HEK293 (cell line): ENCODE measurements at regions not wholly inside any gene's neighbourhood (a gene's known extent, or its start where the extent isn't known, plus 50 kb on each side); places are given as distances from the start of the nearest gene placed in this dataset.

Source experiments
- CTCF ChIA-PET: fragments of 350-600 bp; formaldehyde crosslinking; extraction: SDS; loops from one replicate; lab custom pipeline; 2021; ENCODE audit warnings: antibody characterized with exemption; lab: Yijun Ruan, JAX
- POLR2A ChIA-PET: fragments of 300-600 bp; formaldehyde crosslinking; extraction: SDS; loops from one replicate; lab custom pipeline; 2020; ENCODE audit warnings: antibody characterized with exemption, inconsistent platforms; lab: Yijun Ruan, JAX
- H3K27ac ChIP-seq: fragments of 200-500 bp; sonication (Bioruptor generic); 2 replicates; pipeline ENCODE4 v1.5.1; 2014; ENCODE audit warnings: low read depth, low read length, control low read depth, inconsistent platforms; ENCODE audit errors: extremely low read depth
- H3K36me3 ChIP-seq, 2 experiments: fragments of 200-500 bp in 1 of 2; sonication (Bioruptor generic) in 1 of 2; 1 replicate in 1 of 2; 2 replicates in 1 of 2; pipeline ENCODE4 v1.5.1; 2014 to 2017; ENCODE audit warnings: inconsistent platforms in 2 of 2, low read length in 2 of 2; ENCODE audit not compliant: control insufficient read depth in 2 of 2, insufficient read depth in 1 of 2
- H3K4me1 ChIP-seq: fragments of 200-500 bp; sonication (Bioruptor generic); 2 replicates; pipeline ENCODE4 v1.5.1; 2014; ENCODE audit warnings: mild to moderate bottlenecking, low read length, inconsistent platforms; ENCODE audit not compliant: control insufficient read depth, insufficient read depth
- H3K4me3 ChIP-seq: 2 replicates; pipeline ENCODE4 v1.5.1; 2011; ENCODE audit warnings: low read depth, mild to moderate bottlenecking, control low read depth, low read length, moderate library complexity
- H3K9me3 ChIP-seq: fragments of 200-500 bp; sonication (Bioruptor generic); 2 replicates; pipeline ENCODE4 v1.5.1; 2014; ENCODE audit warnings: low read depth, low read length, inconsistent platforms; ENCODE audit not compliant: control insufficient read depth, insufficient read depth
- BCL11A ChIP-seq: fragments of 450-650 bp; formaldehyde crosslinking; IDR thresholded peaks from 2 replicates; pipeline ENCODE4 v1.5.1; 2016; ENCODE audit warnings: low read depth, missing biosample characterization, missing genetic modification characterization
- FEZF1 ChIP-seq: fragments of 450-650 bp; formaldehyde crosslinking; IDR thresholded peaks from 2 replicates; pipeline ENCODE4 v1.5.1; 2016; ENCODE audit warnings: missing biosample characterization, missing genetic modification characterization
- GLIS1 ChIP-seq: fragments of 450-650 bp; formaldehyde crosslinking; IDR thresholded peaks from 2 replicates; pipeline ENCODE4 v1.5.1; 2016; ENCODE audit warnings: missing biosample characterization, missing genetic modification characterization
- HOXC10 ChIP-seq: sonication (generic); formaldehyde crosslinking; IDR thresholded peaks from 2 replicates; pipeline ENCODE4 v1.8.1; 2023; ENCODE audit warnings: mild to moderate bottlenecking, missing genetic modification reagents
- YY2 ChIP-seq: fragments of 450-650 bp; formaldehyde crosslinking; IDR thresholded peaks from 2 replicates; pipeline ENCODE4 v1.5.1; 2016; ENCODE audit warnings: missing biosample characterization, missing genetic modification characterization
- ZBTB1 ChIP-seq: fragments of 450-650 bp; formaldehyde crosslinking; IDR thresholded peaks from 2 replicates; pipeline ENCODE4 v1.5.1; 2016; ENCODE audit warnings: missing biosample characterization, missing genetic modification characterization
- ZBTB21 ChIP-seq: fragments of 450-650 bp; formaldehyde crosslinking; IDR thresholded peaks from 2 replicates; pipeline ENCODE4 v1.5.1; 2017; ENCODE audit warnings: missing biosample characterization, missing genetic modification characterization
- ZIC2 ChIP-seq: fragments of 450-650 bp; formaldehyde crosslinking; IDR thresholded peaks from 2 replicates; pipeline ENCODE4 v1.5.1; 2016; ENCODE audit warnings: missing biosample characterization, missing genetic modification characterization
- ZNF10 ChIP-seq: fragments of 450-650 bp; formaldehyde crosslinking; IDR thresholded peaks from 2 replicates; pipeline ENCODE4 v1.5.1; 2017; ENCODE audit warnings: missing biosample characterization, missing genetic modification characterization
- ZNF223 ChIP-seq: fragments of 450-650 bp; formaldehyde crosslinking; IDR thresholded peaks from 2 replicates; pipeline ENCODE4 v1.5.1; 2016; ENCODE audit warnings: missing biosample characterization, missing genetic modification characterization
- ZNF335 ChIP-seq: fragments of 450-650 bp; formaldehyde crosslinking; conservative IDR thresholded peaks from 2 replicates; pipeline ENCODE4 v1.5.1; 2016; ENCODE audit warnings: missing biosample characterization, missing genetic modification characterization
- ZNF350 ChIP-seq: fragments of 450-650 bp; formaldehyde crosslinking; IDR thresholded peaks from 2 replicates; pipeline ENCODE4 v1.5.0; 2017; ENCODE audit warnings: missing biosample characterization, mild to moderate bottlenecking, missing genetic modification characterization
- ZNF514 ChIP-seq: fragments of 450-650 bp; formaldehyde crosslinking; IDR thresholded peaks from 2 replicates; pipeline ENCODE4 v1.5.1; 2016; ENCODE audit warnings: missing biosample characterization, missing genetic modification characterization
- ZNF600 ChIP-seq: fragments of 450-650 bp; formaldehyde crosslinking; IDR thresholded peaks from 2 replicates; pipeline ENCODE4 v1.5.1; 2016; ENCODE audit warnings: missing biosample characterization, missing genetic modification characterization
- ZNF629 ChIP-seq: fragments of 450-650 bp; formaldehyde crosslinking; IDR thresholded peaks from 2 replicates; pipeline ENCODE4 v1.5.1; 2017; ENCODE audit warnings: missing biosample characterization, missing genetic modification characterization
- TF ChIP-seq, protein P1 (sequence below): fragments of 450-650 bp; formaldehyde crosslinking; IDR thresholded peaks from 2 replicates; pipeline ENCODE4 v1.5.1; 2016; ENCODE audit warnings: missing biosample characterization, missing genetic modification characterization
- TF ChIP-seq, protein P2 (sequence below): fragments of 450-650 bp; IDR thresholded peaks from 2 replicates; pipeline ENCODE4 v1.5.1; 2018; ENCODE audit warnings: missing biosample characterization, mild to moderate bottlenecking, missing genetic modification characterization
- TF ChIP-seq, protein P3 (sequence below): fragments of 450-650 bp; formaldehyde crosslinking; IDR thresholded peaks from 2 replicates; pipeline ENCODE4 v1.5.1; 2016; ENCODE audit warnings: missing biosample characterization, missing genetic modification characterization
- TF ChIP-seq, protein P4 (sequence below): fragments of 450-650 bp; formaldehyde crosslinking; IDR thresholded peaks from 2 replicates; pipeline ENCODE4 v1.5.1; 2016; ENCODE audit warnings: missing biosample characterization, missing genetic modification characterization
- TF ChIP-seq, protein P5 (sequence below): fragments of 450-650 bp; formaldehyde crosslinking; IDR thresholded peaks from 2 replicates; pipeline ENCODE4 v1.5.1; 2016; ENCODE audit warnings: missing biosample characterization, missing genetic modification characterization, borderline replicate concordance

DNA sequence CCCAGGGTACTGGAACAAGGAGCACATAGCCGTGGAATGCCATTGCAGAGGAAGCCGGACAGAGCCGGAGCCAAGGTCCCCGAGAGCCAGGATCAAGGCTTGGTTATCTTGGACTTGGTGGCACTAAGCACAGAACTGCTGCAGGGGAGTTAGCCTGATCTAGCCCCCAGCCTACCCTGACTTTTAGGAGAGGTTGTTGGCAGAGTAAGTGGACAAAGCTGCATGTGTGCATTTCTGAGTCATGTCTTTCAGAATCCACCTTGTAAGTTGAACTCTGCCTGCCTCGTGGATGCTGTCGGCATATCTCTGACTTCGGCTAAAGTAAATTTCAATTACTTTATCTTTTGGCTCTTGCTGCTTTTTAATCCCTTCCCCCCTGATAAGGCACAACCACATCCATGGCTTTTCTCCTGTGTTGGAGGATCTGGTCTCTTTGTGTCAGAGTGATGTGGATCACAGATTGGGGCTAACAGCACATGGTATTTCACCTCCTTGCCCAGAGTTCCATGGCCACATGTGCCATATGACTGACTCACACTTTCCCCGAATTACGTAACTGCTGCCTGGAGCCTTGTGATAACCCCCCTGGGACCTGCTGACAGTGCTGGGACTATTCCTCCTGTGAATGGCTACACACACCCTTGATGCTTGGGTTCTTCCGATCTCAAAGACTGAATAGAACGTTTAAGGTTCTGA lies 240.3 kb downstream of the EMP1 start (continued):
- TF ChIP-seq, protein P1, sequence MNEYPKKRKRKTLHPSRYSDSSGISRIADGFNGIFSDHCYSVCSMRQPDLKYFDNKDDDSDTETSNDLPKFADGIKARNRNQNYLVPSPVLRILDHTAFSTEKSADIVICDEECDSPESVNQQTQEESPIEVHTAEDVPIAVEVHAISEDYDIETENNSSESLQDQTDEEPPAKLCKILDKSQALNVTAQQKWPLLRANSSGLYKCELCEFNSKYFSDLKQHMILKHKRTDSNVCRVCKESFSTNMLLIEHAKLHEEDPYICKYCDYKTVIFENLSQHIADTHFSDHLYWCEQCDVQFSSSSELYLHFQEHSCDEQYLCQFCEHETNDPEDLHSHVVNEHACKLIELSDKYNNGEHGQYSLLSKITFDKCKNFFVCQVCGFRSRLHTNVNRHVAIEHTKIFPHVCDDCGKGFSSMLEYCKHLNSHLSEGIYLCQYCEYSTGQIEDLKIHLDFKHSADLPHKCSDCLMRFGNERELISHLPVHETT: peak; percentile 49; the same call in 1 of the 2 replicates
- TF ChIP-seq ZBTB1 (tag by site-specific recombination): no peak

DNA sequence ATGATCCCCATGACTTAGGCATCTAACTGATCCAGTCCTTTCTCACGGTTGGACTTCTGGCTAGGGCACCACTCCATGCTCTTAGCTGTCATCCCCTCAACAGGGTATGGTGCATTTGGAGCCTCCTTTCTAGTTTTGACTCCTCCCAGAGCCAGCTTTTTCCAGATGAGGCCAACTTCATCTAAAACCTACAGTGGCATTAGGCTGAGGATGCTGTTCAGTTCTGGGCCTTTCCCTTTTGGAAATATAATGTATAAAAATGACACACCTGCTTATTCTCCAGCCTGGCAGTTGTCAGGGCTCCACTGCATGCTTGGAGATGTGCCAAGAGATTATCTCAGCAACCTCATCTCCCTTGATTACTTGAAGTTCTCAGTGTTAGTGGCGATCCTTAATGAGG lies 239.7 kb downstream of the EMP1 start:
- Histone ChIP-seq H3K27ac (no peak overlapping the region), H3K9me3 (no peaks in the 10 kb centered on the region), H3K4me3 (no peak overlapping the region), H3K36me3 (no peaks in the 10 kb centered on the region), H3K4me1 (peaks cover 14% of the 10 kb centered on the region)
- ChIA-PET POLR2A (no interaction called here), CTCF (interaction anchor here (0.5 to 1.4 kb wide), 5 partner anchors 15 to 1018 kb away, joined by 3 to 7 read pairs (median 4); no protein-coding TSS in a partner anchor)
- peak; percentile 54; the same call in 1 of the 2 replicates for TF ChIP-seq ZNF10
- TF ChIP-seq ZNF350 (tag by site-specific recombination): no peak
- no peak for TF ChIP-seq YY2 (tag by site-specific recombination)
- TF ChIP-seq, protein P2, sequence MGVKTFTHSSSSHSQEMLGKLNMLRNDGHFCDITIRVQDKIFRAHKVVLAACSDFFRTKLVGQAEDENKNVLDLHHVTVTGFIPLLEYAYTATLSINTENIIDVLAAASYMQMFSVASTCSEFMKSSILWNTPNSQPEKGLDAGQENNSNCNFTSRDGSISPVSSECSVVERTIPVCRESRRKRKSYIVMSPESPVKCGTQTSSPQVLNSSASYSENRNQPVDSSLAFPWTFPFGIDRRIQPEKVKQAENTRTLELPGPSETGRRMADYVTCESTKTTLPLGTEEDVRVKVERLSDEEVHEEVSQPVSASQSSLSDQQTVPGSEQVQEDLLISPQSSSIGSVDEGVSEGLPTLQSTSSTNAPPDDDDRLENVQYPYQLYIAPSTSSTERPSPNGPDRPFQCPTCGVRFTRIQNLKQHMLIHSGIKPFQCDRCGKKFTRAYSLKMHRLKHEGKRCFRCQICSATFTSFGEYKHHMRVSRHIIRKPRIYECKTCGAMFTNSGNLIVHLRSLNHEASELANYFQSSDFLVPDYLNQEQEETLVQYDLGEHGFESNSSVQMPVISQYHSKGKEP: 0 out of 2 replicates have a peak, but pooled peaks have one; percentile 24
- no peak for TF ChIP-seq HOXC10 (CRISPR knock-in tag)
- peak; percentile 55 for TF ChIP-seq ZNF335 (tag by site-specific recombination)
- no peak for TF ChIP-seq FEZF1
- TF ChIP-seq, protein P3, sequence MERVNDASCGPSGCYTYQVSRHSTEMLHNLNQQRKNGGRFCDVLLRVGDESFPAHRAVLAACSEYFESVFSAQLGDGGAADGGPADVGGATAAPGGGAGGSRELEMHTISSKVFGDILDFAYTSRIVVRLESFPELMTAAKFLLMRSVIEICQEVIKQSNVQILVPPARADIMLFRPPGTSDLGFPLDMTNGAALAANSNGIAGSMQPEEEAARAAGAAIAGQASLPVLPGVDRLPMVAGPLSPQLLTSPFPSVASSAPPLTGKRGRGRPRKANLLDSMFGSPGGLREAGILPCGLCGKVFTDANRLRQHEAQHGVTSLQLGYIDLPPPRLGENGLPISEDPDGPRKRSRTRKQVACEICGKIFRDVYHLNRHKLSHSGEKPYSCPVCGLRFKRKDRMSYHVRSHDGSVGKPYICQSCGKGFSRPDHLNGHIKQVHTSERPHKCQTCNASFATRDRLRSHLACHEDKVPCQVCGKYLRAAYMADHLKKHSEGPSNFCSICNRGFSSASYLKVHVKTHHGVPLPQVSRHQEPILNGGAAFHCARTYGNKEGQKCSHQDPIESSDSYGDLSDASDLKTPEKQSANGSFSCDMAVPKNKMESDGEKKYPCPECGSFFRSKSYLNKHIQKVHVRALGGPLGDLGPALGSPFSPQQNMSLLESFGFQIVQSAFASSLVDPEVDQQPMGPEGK (tag by site-specific recombination): no peak
- no peak for TF ChIP-seq ZNF600 (tag by site-specific recombination)
- TF ChIP-seq ZNF223 (tag by site-specific recombination): no peak
- TF ChIP-seq, protein P4, sequence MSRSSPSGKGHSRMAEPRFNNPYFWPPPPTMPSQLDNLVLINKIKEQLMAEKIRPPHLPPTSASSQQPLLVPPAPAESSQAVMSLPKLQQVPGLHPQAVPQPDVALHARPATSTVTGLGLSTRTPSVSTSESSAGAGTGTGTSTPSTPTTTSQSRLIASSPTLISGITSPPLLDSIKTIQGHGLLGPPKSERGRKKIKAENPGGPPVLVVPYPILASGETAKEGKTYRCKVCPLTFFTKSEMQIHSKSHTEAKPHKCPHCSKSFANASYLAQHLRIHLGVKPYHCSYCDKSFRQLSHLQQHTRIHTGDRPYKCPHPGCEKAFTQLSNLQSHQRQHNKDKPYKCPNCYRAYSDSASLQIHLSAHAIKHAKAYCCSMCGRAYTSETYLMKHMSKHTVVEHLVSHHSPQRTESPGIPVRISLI (tag by site-specific recombination): no peak

DNA sequence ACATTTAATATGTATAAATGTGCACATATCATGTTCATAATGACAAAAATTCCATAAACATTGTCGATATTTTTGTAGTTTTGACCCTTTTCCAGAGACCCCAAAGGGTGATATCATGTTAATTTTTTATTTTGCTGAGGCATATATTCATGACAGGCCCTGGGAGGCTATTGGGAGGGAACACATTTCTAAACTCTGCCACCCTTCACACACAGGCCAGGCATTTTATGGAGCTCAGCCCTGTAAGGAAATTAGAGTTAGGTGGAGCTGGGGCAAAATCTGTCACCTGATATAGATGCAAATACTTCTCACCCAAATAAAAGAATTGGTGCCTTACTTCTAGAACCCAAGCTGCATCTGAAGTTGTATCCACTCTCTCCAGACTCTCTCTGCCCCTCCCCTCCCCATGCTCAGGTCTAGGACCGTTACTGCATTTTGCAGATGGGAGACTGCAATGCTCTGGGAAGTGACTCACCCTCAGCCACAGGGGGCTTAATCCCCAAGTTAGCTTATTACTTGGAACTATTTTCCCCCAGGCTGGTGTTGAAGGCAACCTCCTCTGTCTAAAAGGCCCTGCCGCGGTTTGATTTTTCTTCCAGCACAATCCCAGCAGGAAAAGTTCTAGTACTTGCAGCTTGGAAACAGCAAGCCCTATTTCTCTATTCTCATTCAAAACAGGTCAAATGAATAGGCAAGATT lies 238.9 kb downstream of the EMP1 start:
- CTCF ChIA-PET: interaction anchor here (0.5 to 1.4 kb wide), 5 partner anchors 14 to 1018 kb away, joined by 3 to 7 read pairs (median 4); no protein-coding TSS in a partner anchor
- POLR2A ChIA-PET: no interaction called here
- H3K27ac ChIP-seq: peak overlapping the region; percentile 5; the same call in 1 of the 2 replicates
- TF ChIP-seq ZNF514 (tag by site-specific recombination) (no peak), GLIS1 (tag by site-specific recombination) (peak; percentile 67), ZBTB21 (tag by site-specific recombination) (0 out of 2 replicates have a peak, but pooled peaks have one; percentile 25), BCL11A (no peak), ZNF629 (tag by site-specific recombination) (0 out of 2 replicates have a peak, but pooled peaks have one; percentile 15), ZIC2 (peak; percentile 42)
- TF ChIP-seq, protein P5, sequence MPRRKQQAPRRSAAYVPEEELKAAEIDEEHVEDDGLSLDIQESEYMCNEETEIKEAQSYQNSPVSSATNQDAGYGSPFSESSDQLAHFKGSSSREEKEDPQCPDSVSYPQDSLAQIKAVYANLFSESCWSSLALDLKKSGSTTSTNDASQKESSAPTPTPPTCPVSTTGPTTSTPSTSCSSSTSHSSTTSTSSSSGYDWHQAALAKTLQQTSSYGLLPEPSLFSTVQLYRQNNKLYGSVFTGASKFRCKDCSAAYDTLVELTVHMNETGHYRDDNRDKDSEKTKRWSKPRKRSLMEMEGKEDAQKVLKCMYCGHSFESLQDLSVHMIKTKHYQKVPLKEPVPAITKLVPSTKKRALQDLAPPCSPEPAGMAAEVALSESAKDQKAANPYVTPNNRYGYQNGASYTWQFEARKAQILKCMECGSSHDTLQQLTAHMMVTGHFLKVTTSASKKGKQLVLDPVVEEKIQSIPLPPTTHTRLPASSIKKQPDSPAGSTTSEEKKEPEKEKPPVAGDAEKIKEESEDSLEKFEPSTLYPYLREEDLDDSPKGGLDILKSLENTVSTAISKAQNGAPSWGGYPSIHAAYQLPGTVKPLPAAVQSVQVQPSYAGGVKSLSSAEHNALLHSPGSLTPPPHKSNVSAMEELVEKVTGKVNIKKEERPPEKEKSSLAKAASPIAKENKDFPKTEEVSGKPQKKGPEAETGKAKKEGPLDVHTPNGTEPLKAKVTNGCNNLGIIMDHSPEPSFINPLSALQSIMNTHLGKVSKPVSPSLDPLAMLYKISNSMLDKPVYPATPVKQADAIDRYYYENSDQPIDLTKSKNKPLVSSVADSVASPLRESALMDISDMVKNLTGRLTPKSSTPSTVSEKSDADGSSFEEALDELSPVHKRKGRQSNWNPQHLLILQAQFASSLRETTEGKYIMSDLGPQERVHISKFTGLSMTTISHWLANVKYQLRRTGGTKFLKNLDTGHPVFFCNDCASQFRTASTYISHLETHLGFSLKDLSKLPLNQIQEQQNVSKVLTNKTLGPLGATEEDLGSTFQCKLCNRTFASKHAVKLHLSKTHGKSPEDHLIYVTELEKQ: no peak
- TF ChIP-seq, all 188 proteins: peak for 4
- Histone ChIP-seq H3K4me3 (no peak overlapping the region), H3K4me1 (peaks cover 14% of the 10 kb centered on the region), H3K36me3 (no peaks in the 10 kb centered on the region), H3K9me3 (no peaks in the 10 kb centered on the region)
